HepG2 (cell line): ENCODE measurements at regions not wholly inside any gene's neighbourhood (a gene's known extent, or its start where the extent isn't known, plus 50 kb on each side); places are given as distances from the start of the nearest gene placed in this dataset.

Experiments used
- ATAC-seq: fragments of 200-7000 bp; cut with Tn5 transposase; 3 replicates; pipeline ENCODE4 v1.9.1; 2020; ENCODE audit warnings: mild to moderate bottlenecking, moderate library complexity
- BruUV-seq: library from RNA; stranded (reverse); fragments of 400-500 nt; replicated peaks from 2 replicates; lab custom pipeline; 2021; lab: Mats Ljungman, UMichigan
- CTCF ChIA-PET: fragments of 300-600 bp; formaldehyde crosslinking; extraction: SDS; loops from one replicate; lab custom pipeline; 2021; ENCODE audit warnings: low total read pairs, inconsistent platforms, low intra/inter-chr PET ratio; lab: Yijun Ruan, JAX
- POLR2A ChIA-PET: fragments of 350-600 bp; sonication (Branson Sonifier 250); formaldehyde crosslinking; loops from one replicate; lab custom pipeline; 2020; ENCODE audit warnings: antibody characterized with exemption, inconsistent platforms; lab: Yijun Ruan, JAX
- DNase-seq: peaks from one replicate; pipeline ENCODE4 v3.0.0-alpha.2; 2015; ENCODE audit warnings: low spot score
- FAIRE-seq: peaks from 3 replicates; lab custom pipeline; 2011; peaks lifted over from hg19 to GRCh38; lab: Jason Lieb, UNC
- H2AFZ ChIP-seq: one replicate; pipeline ENCODE4 v1.6.1; 2011; ENCODE audit warnings: low read length, inconsistent platforms
- H3K27ac ChIP-seq: fragments of 300-600 bp; 3 replicates; pipeline ENCODE4 v1.8.0; 2011; ENCODE audit warnings: mixed run types, mild to moderate bottlenecking, mixed read lengths, low read length, inconsistent platforms; ENCODE audit not compliant: insufficient read depth; ENCODE audit errors: extremely low read length
- H3K27me3 ChIP-seq, 2 experiments: fragments of 200-600 bp in 1 of 2; 2 replicates in 1 of 2; 3 replicates in 1 of 2; pipeline versions ENCODE4 v1.6.0 to v1.8.0; 2011; ENCODE audit warnings: low read length in 2 of 2, mild to moderate bottlenecking in 2 of 2, moderate library complexity in 2 of 2, inconsistent platforms in 1 of 2; ENCODE audit not compliant: insufficient read depth in 2 of 2, control insufficient read depth in 1 of 2
- H3K36me3 ChIP-seq, 2 experiments: fragments of 200-600 bp in 1 of 2; replicated peaks in 1 of 2; 2 replicates in 1 of 2; 3 replicates in 1 of 2; pipeline versions ENCODE4 v1.5.1 to v1.8.0; 2011; ENCODE audit warnings: low read length in 2 of 2, inconsistent platforms in 1 of 2; ENCODE audit not compliant: insufficient read depth in 2 of 2, control insufficient read depth in 1 of 2
- H3K4me1 ChIP-seq: 2 replicates; pipeline ENCODE4 v1.5.1; 2012; ENCODE audit warnings: low read length, inconsistent platforms; ENCODE audit not compliant: insufficient read depth
- H3K4me2 ChIP-seq: 2 replicates; pipeline ENCODE4 v1.6.0; 2011; ENCODE audit warnings: low read depth, low read length, inconsistent platforms
- H3K4me3 ChIP-seq, 3 experiments: fragments of 200-600 bp in 1 of 3; sonication (generic), shearing (Covaris generic) in 1 of 3; replicated peaks in 1 of 3; 2 replicates each; pipeline ENCODE4 v1.5.1; 2011 to 2016; ENCODE audit warnings: low read length in 3 of 3, inconsistent platforms in 2 of 3, low read depth in 2 of 3, mild to moderate bottlenecking in 2 of 3, control low read depth in 1 of 3, mixed read lengths in 1 of 3; ENCODE audit not compliant: insufficient read depth in 1 of 3
- H3K79me2 ChIP-seq: one replicate; pipeline ENCODE4 v1.6.1; 2011; ENCODE audit warnings: low read length, inconsistent platforms; ENCODE audit not compliant: insufficient read depth
- H3K9ac ChIP-seq: 2 replicates; pipeline ENCODE4 v1.6.0; 2011; ENCODE audit warnings: mild to moderate bottlenecking, low read depth, low read length, inconsistent platforms; ENCODE audit not compliant: insufficient read depth
- H3K9me3 ChIP-seq: 2 replicates; pipeline ENCODE4 v1.5.1; 2012; ENCODE audit warnings: mild to moderate bottlenecking, low read length
- H4K20me1 ChIP-seq: 2 replicates; pipeline ENCODE4 v1.6.0; 2011; ENCODE audit warnings: inconsistent platforms, mild to moderate bottlenecking, low read length, moderate library complexity; ENCODE audit not compliant: insufficient read depth
- HDAC6 ChIP-seq: fragments of 200-600 bp; sonication (generic); IDR thresholded peaks from 2 replicates; pipeline ENCODE4 v1.7.0; 2017; ENCODE audit warnings: mild to moderate bottlenecking, antibody characterized with exemption, low read length, low read depth
- IRX3 ChIP-seq: sonication (generic); formaldehyde crosslinking; IDR thresholded peaks from 2 replicates; pipeline ENCODE4 v1.8.1; 2023; ENCODE audit warnings: mild to moderate bottlenecking, low read depth, missing genetic modification reagents, borderline replicate concordance
- NR1H2 ChIP-seq: sonication (generic); formaldehyde crosslinking; IDR thresholded peaks from 2 replicates; pipeline ENCODE4 v1.8.1; 2022; ENCODE audit warnings: low read depth, missing genetic modification reagents, borderline replicate concordance
- NR2F1 ChIP-seq, 2 experiments: fragments of 450-650 bp in 1 of 2; formaldehyde crosslinking in 1 of 2; IDR thresholded peaks; 2 replicates each; pipeline versions ENCODE4 v1.5.0 to v1.6.1; 2016 to 2020; ENCODE audit warnings: mild to moderate bottlenecking in 1 of 2, missing compliant biosample characterization in 1 of 2, missing genetic modification reagents in 1 of 2, moderate library complexity in 1 of 2
- RCOR2 ChIP-seq: IDR thresholded peaks from 2 replicates; pipeline ENCODE4 v1.6.1; 2016; ENCODE audit warnings: missing biosample characterization, missing genetic modification reagents
- SOX5 ChIP-seq: IDR thresholded peaks from 2 replicates; pipeline ENCODE4 v1.6.1; 2016; ENCODE audit warnings: borderline replicate concordance
- SP1 ChIP-seq, 2 experiments: fragments of 450-650 bp in 1 of 2; sonication (generic) in 1 of 2; formaldehyde crosslinking in 1 of 2; IDR thresholded peaks; 2 replicates each; pipeline versions ENCODE4 v1.4.0 to v1.6.1; 2016 to 2020; ENCODE audit warnings: missing genetic modification reagents in 1 of 2
- ZNF34 ChIP-seq: sonication (generic); formaldehyde crosslinking; IDR thresholded peaks from 2 replicates; pipeline ENCODE4 v1.4.0; 2020; ENCODE audit warnings: mild to moderate bottlenecking, missing genetic modification reagents, borderline replicate concordance
- WGBS: methylation state at CpG from one replicate; pipeline ENCODE4 v1.1.6; 2017; ENCODE audit warnings: low lambda C conversion rate; 5-methylcytosine and 5-hydroxymethylcytosine counted together
- in situ Hi-C: cut with HindIII; loops from 2 replicates; pipeline ENCODE4 v1.10.0; 2017; ENCODE audit warnings: low pct_unique_long_range_greater_than_20kb; ENCODE audit not compliant: extremely low pct_ligation_motif_present
- intact Hi-C: fragments of 100-400 bp; cut with micrococcal nuclease; formaldehyde crosslinking; loops from one replicate; pipeline ENCODE4 v1.10.0; 2022; ENCODE audit not compliant: unreplicated experiment
- TF ChIP-seq, protein P1 (sequence below): sonication (generic); formaldehyde crosslinking; IDR thresholded peaks from 2 replicates; pipeline ENCODE4 v1.4.0; 2020; ENCODE audit warnings: mild to moderate bottlenecking, missing genetic modification reagents
- TF ChIP-seq, protein P2 (sequence below): sonication (generic); formaldehyde crosslinking; IDR thresholded peaks from 2 replicates; pipeline ENCODE4 v1.8.0; 2023; ENCODE audit warnings: mild to moderate bottlenecking, missing genetic modification reagents
- TF ChIP-seq, protein P3 (sequence below): sonication (generic); formaldehyde crosslinking; IDR thresholded peaks from 2 replicates; pipeline ENCODE4 v1.4.0; 2020; ENCODE audit warnings: missing genetic modification reagents

DNA sequence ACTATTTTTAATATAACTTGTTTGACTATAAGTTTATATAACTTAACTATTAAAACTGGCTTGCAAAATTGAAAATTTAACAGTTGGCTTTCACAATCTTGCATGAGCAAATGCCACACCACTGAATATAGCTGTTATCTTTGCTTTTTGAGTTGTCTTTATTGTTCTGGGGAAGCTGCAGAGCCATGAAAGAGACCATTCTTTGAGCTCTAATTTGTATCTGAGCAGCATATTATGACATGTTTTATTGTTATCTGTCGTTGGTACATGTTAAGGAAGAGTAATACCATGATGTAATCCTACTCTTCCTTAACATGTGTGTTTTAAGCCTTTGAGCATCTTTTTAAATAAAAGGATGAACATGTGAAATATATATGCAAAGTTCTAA, 97.1 kb upstream of the ANK2 start:
- Histone ChIP-seq H3K4me2 (no peak overlapping the region), H3K4me3 (no peak overlapping the region), H4K20me1 (no peaks in the 10 kb centered on the region), H3K36me3 (no peaks in the 10 kb centered on the region), H3K79me2 (no peaks in the 10 kb centered on the region), H3K27me3 (no peaks in the 10 kb centered on the region), H2AFZ (no peak overlapping the region), H3K9me3 (no peaks in the 10 kb centered on the region), H3K27ac (no peak overlapping the region), H3K9ac (no peak overlapping the region), H3K4me1 (no peaks in the 10 kb centered on the region)
- no TSS peak for BruUV-seq
- CTCF ChIA-PET = interaction anchor here (1.4 kb wide), 1 partner anchor 201 kb away, joined by 3 read pairs; no protein-coding TSS in a partner anchor
- in situ Hi-C loops (no loop called here), intact Hi-C loops (loop anchor here (5.0 kb wide), 1 partner anchor 140 kb away; no protein-coding TSS in a partner anchor)
- TF ChIP-seq ZNF34 (CRISPR knock-in tag) (no peak), RCOR2 (no peak), SOX5 (no peak), IRX3 (CRISPR knock-in tag) (no peak), SP1 (IDR thresholded peaks at IDR 0.05) (no peak), SP1 (CRISPR knock-in tag; IDR thresholded peaks at IDR 0.05) (no peak), HDAC6 (no peak), NR1H2 (CRISPR knock-in tag) (no peak), NR2F1 (CRISPR knock-in tag; IDR thresholded peaks at IDR 0.05) (no peak)
- TF ChIP-seq, protein P1, sequence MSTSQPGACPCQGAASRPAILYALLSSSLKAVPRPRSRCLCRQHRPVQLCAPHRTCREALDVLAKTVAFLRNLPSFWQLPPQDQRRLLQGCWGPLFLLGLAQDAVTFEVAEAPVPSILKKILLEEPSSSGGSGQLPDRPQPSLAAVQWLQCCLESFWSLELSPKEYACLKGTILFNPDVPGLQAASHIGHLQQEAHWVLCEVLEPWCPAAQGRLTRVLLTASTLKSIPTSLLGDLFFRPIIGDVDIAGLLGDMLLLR (CRISPR knock-in tag) = no peak
- TF ChIP-seq, protein P2, sequence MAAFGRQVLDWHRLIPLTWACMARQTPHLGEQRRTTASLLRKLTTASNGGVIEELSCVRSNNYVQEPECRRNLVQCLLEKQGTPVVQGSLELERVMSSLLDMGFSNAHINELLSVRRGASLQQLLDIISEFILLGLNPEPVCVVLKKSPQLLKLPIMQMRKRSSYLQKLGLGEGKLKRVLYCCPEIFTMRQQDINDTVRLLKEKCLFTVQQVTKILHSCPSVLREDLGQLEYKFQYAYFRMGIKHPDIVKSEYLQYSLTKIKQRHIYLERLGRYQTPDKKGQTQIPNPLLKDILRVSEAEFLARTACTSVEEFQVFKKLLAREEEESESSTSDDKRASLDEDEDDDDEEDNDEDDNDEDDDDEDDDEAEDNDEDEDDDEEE = no peak
- TF ChIP-seq, protein P3, sequence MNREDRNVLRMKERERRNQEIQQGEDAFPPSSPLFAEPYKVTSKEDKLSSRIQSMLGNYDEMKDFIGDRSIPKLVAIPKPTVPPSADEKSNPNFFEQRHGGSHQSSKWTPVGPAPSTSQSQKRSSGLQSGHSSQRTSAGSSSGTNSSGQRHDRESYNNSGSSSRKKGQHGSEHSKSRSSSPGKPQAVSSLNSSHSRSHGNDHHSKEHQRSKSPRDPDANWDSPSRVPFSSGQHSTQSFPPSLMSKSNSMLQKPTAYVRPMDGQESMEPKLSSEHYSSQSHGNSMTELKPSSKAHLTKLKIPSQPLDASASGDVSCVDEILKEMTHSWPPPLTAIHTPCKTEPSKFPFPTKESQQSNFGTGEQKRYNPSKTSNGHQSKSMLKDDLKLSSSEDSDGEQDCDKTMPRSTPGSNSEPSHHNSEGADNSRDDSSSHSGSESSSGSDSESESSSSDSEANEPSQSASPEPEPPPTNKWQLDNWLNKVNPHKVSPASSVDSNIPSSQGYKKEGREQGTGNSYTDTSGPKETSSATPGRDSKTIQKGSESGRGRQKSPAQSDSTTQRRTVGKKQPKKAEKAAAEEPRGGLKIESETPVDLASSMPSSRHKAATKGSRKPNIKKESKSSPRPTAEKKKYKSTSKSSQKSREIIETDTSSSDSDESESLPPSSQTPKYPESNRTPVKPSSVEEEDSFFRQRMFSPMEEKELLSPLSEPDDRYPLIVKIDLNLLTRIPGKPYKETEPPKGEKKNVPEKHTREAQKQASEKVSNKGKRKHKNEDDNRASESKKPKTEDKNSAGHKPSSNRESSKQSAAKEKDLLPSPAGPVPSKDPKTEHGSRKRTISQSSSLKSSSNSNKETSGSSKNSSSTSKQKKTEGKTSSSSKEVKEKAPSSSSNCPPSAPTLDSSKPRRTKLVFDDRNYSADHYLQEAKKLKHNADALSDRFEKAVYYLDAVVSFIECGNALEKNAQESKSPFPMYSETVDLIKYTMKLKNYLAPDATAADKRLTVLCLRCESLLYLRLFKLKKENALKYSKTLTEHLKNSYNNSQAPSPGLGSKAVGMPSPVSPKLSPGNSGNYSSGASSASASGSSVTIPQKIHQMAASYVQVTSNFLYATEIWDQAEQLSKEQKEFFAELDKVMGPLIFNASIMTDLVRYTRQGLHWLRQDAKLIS = no peak
- FAIRE-seq = no peak
- no peak for ATAC-seq
- no peak for DNase-seq
- POLR2A ChIA-PET = no interaction called here
- 0% methylated on average over 1 of the region's 1 CpG for WGBS
